Neural cell (in vitro differentiated cells): ENCODE measurements at regions not wholly inside any gene's neighbourhood (a gene's known extent, or its start where the extent isn't known, plus 50 kb on each side); places are given as distances from the start of the nearest gene placed in this dataset.

Experiments used
- H2AFZ ChIP-seq: fragments of 200-600, 300-800 bp; sonication (generic), shearing (Covaris generic); 2 replicates; pipeline ENCODE4 v1.6.0; 2014; ENCODE audit warnings: low read depth, mild to moderate bottlenecking, antibody characterized with exemption, low read length, moderate library complexity
- H3F3A ChIP-seq: fragments of 200-600 bp; shearing (Covaris generic); 2 replicates; pipeline ENCODE4 v1.6.1; 2016; ENCODE audit warnings: mild to moderate bottlenecking, moderate library complexity, mixed read lengths, antibody characterized with exemption, low read length; ENCODE audit not compliant: insufficient read depth, poor library complexity, severe bottlenecking
- H3K27ac ChIP-seq: fragments of 200-600, 300-800 bp; sonication (generic), shearing (Covaris generic); 2 replicates; pipeline ENCODE4 v1.5.1; 2014; ENCODE audit warnings: mild to moderate bottlenecking, low read length, moderate library complexity
- H3K27me3 ChIP-seq: fragments of 300-800, 200-600 bp; sonication (generic), shearing (Covaris generic); 2 replicates; pipeline ENCODE4 v1.6.0; 2014; ENCODE audit warnings: mild to moderate bottlenecking, low read depth, low read length, moderate library complexity; ENCODE audit not compliant: insufficient read depth
- H3K36me3 ChIP-seq: fragments of 300-800, 200-600 bp; sonication (generic), shearing (Covaris generic); 2 replicates; pipeline ENCODE4 v1.5.1; 2014; ENCODE audit warnings: mild to moderate bottlenecking, antibody characterized with exemption, low read length, moderate library complexity; ENCODE audit not compliant: insufficient read depth
- H3K4me2 ChIP-seq: fragments of 300-800, 200-600 bp; sonication (generic), shearing (Covaris generic); 2 replicates; pipeline ENCODE4 v1.6.0; 2014; ENCODE audit warnings: mild to moderate bottlenecking, low read length
- H3K4me3 ChIP-seq: fragments of 300-800, 200-600 bp; sonication (generic), shearing (Covaris generic); 2 replicates; pipeline ENCODE4 v1.5.1; 2014; ENCODE audit warnings: mild to moderate bottlenecking, low read length, moderate library complexity
- H3K79me2 ChIP-seq: fragments of 200-600 bp; shearing (Covaris generic); replicated peaks from 2 replicates; pipeline ENCODE4 v1.6.0; 2014; ENCODE audit warnings: mild to moderate bottlenecking, low read length, moderate library complexity; ENCODE audit not compliant: insufficient read depth
- H3K9ac ChIP-seq: fragments of 300-800, 200-600 bp; sonication (generic), shearing (Covaris generic); 2 replicates; pipeline ENCODE4 v1.6.1; 2016; ENCODE audit warnings: mild to moderate bottlenecking, low read length, mixed read lengths
- H3K9me2 ChIP-seq: fragments of 200-600 bp; shearing (Covaris generic); 2 replicates; pipeline ENCODE4 v1.6.1; 2016; ENCODE audit warnings: mild to moderate bottlenecking, low read length, mixed read lengths; ENCODE audit not compliant: insufficient read depth
- H3K9me3 ChIP-seq: fragments of 200-600, 300-800 bp; sonication (generic), shearing (Covaris generic); 2 replicates; pipeline ENCODE4 v1.6.1; 2016; ENCODE audit warnings: mild to moderate bottlenecking, mixed run types, low read length, moderate library complexity, mixed read lengths
- H4K20me1 ChIP-seq: fragments of 200-600 bp; shearing (Covaris generic); 2 replicates; pipeline ENCODE4 v1.6.1; 2016; ENCODE audit warnings: mild to moderate bottlenecking, mixed run types; ENCODE audit not compliant: insufficient read depth
- CTCF ChIP-seq: fragments of 450-650 bp; IDR thresholded peaks from 2 replicates; pipeline ENCODE4 v1.5.1; 2014; ENCODE audit warnings: antibody characterized with exemption, mild to moderate bottlenecking, moderate library complexity; ENCODE audit not compliant: poor library complexity, severe bottlenecking
- EP300 ChIP-seq: fragments of 450-650 bp; conservative IDR thresholded peaks from 2 replicates; pipeline ENCODE4 v1.6.1; 2014; ENCODE audit warnings: antibody characterized with exemption, mild to moderate bottlenecking, moderate library complexity; ENCODE audit not compliant: poor library complexity, severe bottlenecking
- EZH2 ChIP-seq: fragments of 200-600, 300-800 bp; shearing (Covaris generic), sonication (generic); IDR thresholded peaks from 2 replicates; pipeline ENCODE4 v1.6.1; 2014; ENCODE audit warnings: antibody characterized with exemption, low read length, borderline replicate concordance, mild to moderate bottlenecking; ENCODE audit not compliant: insufficient read depth, poor library complexity, severe bottlenecking
- MXI1 ChIP-seq: fragments of 450-650 bp; conservative IDR thresholded peaks from 2 replicates; pipeline ENCODE4 v1.6.1; 2014; ENCODE audit warnings: antibody characterized with exemption, mild to moderate bottlenecking; ENCODE audit not compliant: poor library complexity, severe bottlenecking
- POLR2AphosphoS5 ChIP-seq: IDR thresholded peaks from 2 replicates; pipeline ENCODE4 v1.6.1; 2012
- RAD21 ChIP-seq: fragments of 450-650 bp; conservative IDR thresholded peaks from 2 replicates; pipeline ENCODE4 v1.6.1; 2014; ENCODE audit warnings: antibody characterized with exemption, mild to moderate bottlenecking, moderate library complexity
- REST ChIP-seq: IDR thresholded peaks from 2 replicates; pipeline ENCODE4 v1.6.1; 2012; ENCODE audit warnings: borderline replicate concordance
- SMC3 ChIP-seq: fragments of 450-650 bp; conservative IDR thresholded peaks from 2 replicates; pipeline ENCODE4 v1.6.1; 2014; ENCODE audit warnings: antibody characterized with exemption, mild to moderate bottlenecking, moderate library complexity; ENCODE audit not compliant: poor library complexity
- TAF1 ChIP-seq: IDR thresholded peaks from 2 replicates; pipeline ENCODE4 v1.6.1; 2012; ENCODE audit warnings: low read depth

- Histone ChIP-seq H3K9ac (no peak overlapping the region), H3K4me3 (no peak overlapping the region), H2AFZ (no peak overlapping the region), H3K27ac (no peak overlapping the region), H4K20me1 (no peaks in the 10 kb centered on the region), H3F3A (no peaks in the 10 kb centered on the region), H3K9me3 (no peaks in the 10 kb centered on the region), H3K4me2 (no peak overlapping the region), H3K9me2 (no peaks in the 10 kb centered on the region), H3K79me2 (no peaks in the 10 kb centered on the region), H3K27me3 (no peaks in the 10 kb centered on the region), H3K36me3 (no peaks in the 10 kb centered on the region)
- TF ChIP-seq CTCF (no peak), TAF1 (no peak), EZH2 (no peak), MXI1 (no peak), REST (no peak), SMC3 (no peak), EP300 (no peak), RAD21 (no peak), POLR2AphosphoS5 (no peak)
Observed at GRCh38 chr14:22378181-22378580, 210.8 kb downstream of the DAD1 start.

- H3K36me3 ChIP-seq: no peaks in the 10 kb centered on the region
- no peaks in the 10 kb centered on the region for H3F3A ChIP-seq
- no peak overlapping the region for H3K27ac ChIP-seq
- H3K79me2 ChIP-seq: no peaks in the 10 kb centered on the region
- TF ChIP-seq MXI1 (no peak), RAD21 (peak; percentile 70), CTCF (peak; percentile 72), SMC3 (peak; percentile 82), POLR2AphosphoS5 (no peak)
- no peaks in the 10 kb centered on the region for H3K9me3 ChIP-seq
- H3K4me3 ChIP-seq: no peak overlapping the region
- no peaks in the 10 kb centered on the region for H4K20me1 ChIP-seq
- H3K27me3 ChIP-seq: no peaks in the 10 kb centered on the region
- no peak overlapping the region for H3K4me2 ChIP-seq
- H3K9me2 ChIP-seq: no peaks in the 10 kb centered on the region
- H3K9ac ChIP-seq: no peak overlapping the region
- no peak overlapping the region for H2AFZ ChIP-seq
Observed at GRCh38 chr14:22375321-22375930, 213.6 kb downstream of the DAD1 start.
